ENCODE measurements at regions not wholly inside any gene's neighbourhood (a gene's known extent, or its start where the extent isn't known, plus 50 kb on each side); places are given as distances from the start of the nearest gene placed in this dataset.

GRCh38 chr2:120890566-120891360 lies 155.1 kb downstream of the GLI2 start:
- no peak for TF ChIP-seq CTCF (IDR thresholded peaks at IDR 0.05; ENCODE audit: insufficient read depth, low read depth, low read length, missing control alignments)
- DNase-seq (ENCODE audit: low read depth), result no peak
- H3K4me3 ChIP-seq (ENCODE audit: low read depth, low read length), result no peak overlapping the region

- no peak overlapping the region for H3K4me3 ChIP-seq (ENCODE audit: low read depth, low read length)
- no peak for TF ChIP-seq CTCF (IDR thresholded peaks at IDR 0.05; ENCODE audit: insufficient read depth, low read depth, low read length, missing control alignments)
- no peak for DNase-seq (ENCODE audit: low read depth)
Observed at GRCh38 chr2:120892271-120892966, 156.8 kb downstream of the GLI2 start.

GRCh38 chr2:120892967-120893667 lies 157.4 kb downstream of the GLI2 start:
- no peak for DNase-seq (ENCODE audit: low read depth)
- H3K4me3 ChIP-seq (ENCODE audit: low read depth, low read length), result no peak overlapping the region
- no peak for TF ChIP-seq CTCF (IDR thresholded peaks at IDR 0.05; ENCODE audit: insufficient read depth, low read depth, low read length, missing control alignments)

GRCh38 chr2:120893811-120894584 lies 158.3 kb downstream of the GLI2 start:
- no peak for DNase-seq (ENCODE audit: low read depth)

GRCh38 chr2:120894966-120895365 lies 159.3 kb downstream of the GLI2 start:
- no peak for TF ChIP-seq CTCF (IDR thresholded peaks at IDR 0.05; ENCODE audit: insufficient read depth, low read depth, low read length, missing control alignments)
- no peak for DNase-seq (ENCODE audit: low read depth)
- no peak overlapping the region for H3K4me3 ChIP-seq (ENCODE audit: low read depth, low read length)

More at GRCh38 chr2:120893811-120894584, 158.3 kb downstream of the GLI2 start:
- TF ChIP-seq CTCF (IDR thresholded peaks at IDR 0.05; ENCODE audit: insufficient read depth, low read depth, low read length, missing control alignments), result no peak
- no peak overlapping the region for H3K4me3 ChIP-seq (ENCODE audit: low read depth, low read length)

- TF ChIP-seq CTCF (IDR thresholded peaks at IDR 0.05; ENCODE audit: insufficient read depth, low read depth, low read length, missing control alignments), result no peak
- no peak for DNase-seq (ENCODE audit: low read depth)
Observed at GRCh38 chr2:120896126-120896525, 160.5 kb downstream of the GLI2 start.

More at GRCh38 chr2:120896126-120896525, 160.5 kb downstream of the GLI2 start:
- H3K4me3 ChIP-seq (ENCODE audit: low read depth, low read length), result no peak overlapping the region
